ENCODE measurements at regions not wholly inside any gene's neighbourhood (a gene's known extent, or its start where the extent isn't known, plus 50 kb on each side); places are given as distances from the start of the nearest gene placed in this dataset.

- no peak for TF ChIP-seq CTCF (IDR thresholded peaks at IDR 0.05)
- no peak for TF ChIP-seq POLR2A (IDR thresholded peaks at IDR 0.05)
These were observed 122.3 kb downstream of the CCDC71L start for GRCh38 chr7:106538638-106539037.
